Kidney glomerular epithelial cell (primary cell): ENCODE measurements at regions not wholly inside any gene's neighbourhood (a gene's known extent, or its start where the extent isn't known, plus 50 kb on each side); places are given as distances from the start of the nearest gene placed in this dataset.
"Not testable (repeated sequence)": the region's sequence is repeated elsewhere in the genome, so short reads cannot be mapped to it uniquely, and the experiment has no call there.

Experiments
- DNase-seq: peaks from one replicate; lab custom pipeline; 2025; lab: John Stamatoyannopoulos, UW

DNA sequence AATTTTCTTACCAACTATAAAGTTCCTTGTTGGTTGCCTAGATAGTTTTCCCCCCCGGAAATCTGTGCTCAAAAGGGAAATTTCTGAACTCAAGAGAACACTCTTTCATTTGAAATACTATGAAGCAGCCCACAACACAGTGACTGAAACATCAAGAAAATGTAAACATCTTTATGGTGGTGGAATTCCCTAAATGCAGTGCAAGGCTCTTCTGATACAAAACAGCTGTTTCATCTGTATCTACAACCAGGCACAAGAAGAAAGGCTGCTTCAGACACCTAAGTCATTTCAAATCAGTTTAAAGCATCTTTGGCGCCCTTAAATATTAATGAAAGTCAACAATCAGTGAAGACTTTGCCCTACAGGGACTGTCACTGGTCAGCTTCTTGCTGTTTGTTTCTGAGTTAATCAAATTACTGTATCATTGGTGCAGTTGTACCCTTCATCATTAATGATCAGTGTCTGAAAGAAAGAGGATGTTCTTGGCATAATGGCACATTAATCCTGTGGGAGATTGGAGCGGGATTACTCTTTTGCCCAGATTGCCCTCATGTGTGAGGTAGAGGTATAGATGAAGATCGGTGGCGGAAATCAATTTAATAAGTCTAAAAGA lies 947.0 kb downstream of the NR2F1-AS1 start:
- no peak for DNase-seq

DNA sequence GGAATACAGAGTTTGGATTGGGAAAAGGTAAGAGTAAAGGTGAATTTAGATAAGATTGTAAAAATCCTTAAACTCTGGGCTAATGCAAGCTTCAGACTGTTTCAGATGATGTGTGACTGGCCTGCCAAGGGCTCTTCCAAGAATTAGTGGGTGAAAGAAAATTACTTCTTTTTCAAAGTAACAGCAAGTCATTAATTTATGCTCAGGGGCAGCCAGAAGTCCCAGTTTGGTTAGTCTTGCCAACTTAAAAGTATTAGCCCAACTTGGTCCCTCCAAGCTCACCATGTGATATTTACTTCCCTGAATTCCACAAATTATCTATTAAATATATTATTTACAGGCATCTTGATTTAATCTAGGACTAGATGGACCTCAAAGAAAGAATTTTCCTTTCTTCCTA lies 947.8 kb downstream of the NR2F1-AS1 start:
- no peak for DNase-seq

DNA sequence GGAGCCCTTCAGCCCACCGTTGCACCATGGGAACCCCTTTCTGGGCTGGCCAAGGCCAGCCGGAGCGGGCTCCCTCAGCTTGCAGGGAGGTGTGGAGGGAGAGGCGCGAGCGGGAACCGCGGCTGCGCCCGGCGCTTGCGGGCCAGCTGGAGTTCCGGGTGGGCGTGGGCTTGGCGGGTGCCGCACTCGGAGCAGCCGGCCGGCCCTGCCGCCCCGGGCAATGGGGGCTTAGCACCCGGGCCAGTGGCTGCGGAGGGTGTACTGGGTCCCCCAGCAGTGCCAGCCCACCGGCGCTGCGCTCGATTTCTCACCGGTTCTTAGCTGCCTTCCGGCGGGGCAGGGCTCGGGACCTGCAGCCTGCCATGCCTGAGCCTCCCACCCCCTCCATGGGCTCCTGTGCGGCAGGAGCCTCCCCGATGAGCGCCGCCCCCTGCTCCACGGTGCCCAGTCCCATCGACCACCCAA lies 949.8 kb downstream of the NR2F1-AS1 start:
- DNase-seq, result not testable (repeated sequence)

DNA sequence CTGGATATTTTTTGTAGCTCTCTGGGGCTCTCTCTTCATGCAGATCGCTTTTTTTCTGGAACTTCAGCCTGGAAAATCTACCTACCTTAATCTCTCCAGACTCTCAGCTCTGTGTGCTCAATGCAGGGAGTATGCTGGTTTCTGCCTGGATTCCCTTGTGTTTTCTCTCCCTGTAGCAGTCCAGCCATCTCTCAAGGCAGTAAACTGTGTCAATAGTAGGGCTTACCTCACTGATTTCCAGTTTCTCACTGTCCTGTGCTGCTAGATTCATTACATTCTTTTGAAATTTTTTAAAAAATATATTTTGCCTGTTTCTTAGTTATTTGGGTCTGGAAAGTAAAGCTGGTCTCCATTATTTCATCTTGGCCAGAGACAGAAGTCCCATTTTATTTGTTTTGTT lies 951.4 kb downstream of the NR2F1-AS1 start:
- DNase-seq, result no peak

DNA sequence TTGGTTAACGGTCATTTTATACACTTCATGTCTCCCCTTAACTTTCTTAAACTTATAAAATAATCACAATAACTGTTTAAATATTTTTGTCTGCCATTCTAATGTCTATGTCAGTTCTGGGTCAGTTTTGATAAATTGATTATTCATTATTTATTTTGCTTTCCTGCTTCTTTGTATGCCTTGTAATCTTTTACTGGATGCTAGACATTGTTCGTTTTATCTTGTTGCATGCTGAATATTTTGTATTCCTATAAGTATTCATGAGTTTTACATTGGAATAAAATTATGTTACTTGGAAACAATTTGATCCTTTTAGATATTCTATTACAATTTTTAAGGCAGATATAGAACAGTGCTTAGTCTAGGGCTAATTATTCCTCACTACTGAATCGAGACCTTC lies 952.0 kb downstream of the NR2F1-AS1 start:
- no peak for DNase-seq

DNA sequence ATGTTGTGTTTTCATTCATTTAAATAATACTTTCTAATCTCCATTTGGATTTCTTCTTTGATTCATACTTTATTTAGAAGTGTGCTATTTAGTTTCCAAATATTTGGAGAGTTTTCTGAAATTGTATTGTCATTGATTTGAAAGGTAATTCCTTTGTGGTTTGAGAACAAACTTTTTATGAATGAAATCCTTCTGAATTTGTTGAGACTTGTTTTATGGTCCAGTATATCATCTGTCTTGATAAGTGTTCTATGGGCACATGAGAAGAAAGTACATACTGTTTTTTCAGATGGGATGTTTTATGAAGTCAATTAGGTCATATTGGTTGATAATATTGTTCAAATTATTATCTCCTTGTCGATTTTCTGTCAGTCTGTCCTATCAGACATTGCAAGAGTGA lies 953.8 kb downstream of the NR2F1-AS1 start:
- DNase-seq, result no peak

DNA sequence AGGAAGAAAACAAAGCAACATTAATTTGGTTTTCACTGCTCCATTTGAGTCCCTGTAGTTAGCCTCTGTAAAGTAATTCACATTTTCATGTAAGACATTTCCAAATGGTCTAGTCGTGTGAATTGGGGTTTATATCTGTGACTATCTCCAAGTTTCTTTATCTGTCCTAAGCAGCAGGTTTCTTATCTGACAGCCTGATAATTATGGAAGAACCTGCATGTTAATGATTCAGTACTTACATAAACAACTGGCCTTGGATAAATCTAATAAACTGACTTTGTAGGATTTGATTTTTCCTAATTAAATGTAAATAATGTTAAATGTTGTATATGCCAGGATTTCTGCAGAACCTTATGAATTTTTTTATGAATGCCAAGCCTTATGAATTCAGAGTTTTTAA lies 964.9 kb downstream of the NR2F1-AS1 start:
- DNase-seq, result no peak

DNA sequence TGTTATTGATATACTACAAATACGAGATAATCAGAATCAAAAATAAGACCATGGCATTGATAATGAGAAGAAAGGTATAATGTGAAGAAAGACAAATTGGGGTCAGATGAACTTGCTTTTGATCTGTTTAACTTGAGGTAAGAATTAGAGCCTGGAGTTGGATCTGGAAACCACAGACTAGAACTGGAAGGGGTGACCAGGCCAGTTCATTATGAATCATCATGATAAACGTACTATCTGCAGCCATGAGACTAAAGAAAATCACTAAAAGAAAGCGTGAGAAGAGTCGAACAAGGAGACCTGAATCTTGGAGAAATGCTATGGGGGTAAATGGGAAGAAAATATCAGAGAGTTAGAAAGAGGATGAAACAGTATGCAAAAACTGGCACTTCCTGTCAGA lies 967.5 kb downstream of the NR2F1-AS1 start:
- DNase-seq, result no peak

DNA sequence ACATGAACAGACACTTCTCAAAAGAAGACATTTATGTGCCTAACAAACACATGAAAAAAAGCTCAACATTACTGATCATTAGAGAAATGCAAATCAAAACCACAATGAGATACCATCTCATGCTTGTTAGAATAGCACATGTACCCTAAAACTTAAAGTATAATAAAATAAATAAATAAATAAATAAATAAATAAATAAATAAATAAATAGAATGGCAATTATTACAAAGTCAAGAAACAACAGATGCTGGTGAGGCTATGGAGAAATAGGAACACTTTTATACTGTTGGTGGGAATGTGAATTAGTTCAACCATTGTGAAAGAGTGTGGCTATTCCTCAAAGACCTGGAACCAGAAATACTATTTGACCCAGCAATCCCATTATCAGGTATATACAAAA lies 970.6 kb downstream of the NR2F1-AS1 start:
- not testable (repeated sequence) for DNase-seq

DNA sequence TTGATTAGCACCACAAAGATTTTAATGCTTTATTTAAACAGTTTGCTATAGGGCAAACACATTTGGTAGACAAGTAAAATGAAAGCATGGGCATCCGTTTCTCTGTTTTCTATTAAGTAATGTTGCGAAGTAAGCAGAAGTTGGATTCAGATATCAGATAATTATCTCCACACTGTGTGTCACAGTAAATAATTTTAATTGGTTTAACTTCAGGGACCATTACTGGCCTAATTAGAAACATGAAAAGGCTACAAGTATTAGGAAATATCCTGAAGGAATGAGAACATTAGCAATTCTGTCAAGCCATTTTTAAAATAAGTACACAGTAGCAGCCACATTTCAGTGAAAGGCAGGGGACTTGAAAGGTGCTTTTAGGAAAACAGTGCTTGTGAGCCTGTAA lies 975.4 kb downstream of the NR2F1-AS1 start:
- DNase-seq, result no peak

DNA sequence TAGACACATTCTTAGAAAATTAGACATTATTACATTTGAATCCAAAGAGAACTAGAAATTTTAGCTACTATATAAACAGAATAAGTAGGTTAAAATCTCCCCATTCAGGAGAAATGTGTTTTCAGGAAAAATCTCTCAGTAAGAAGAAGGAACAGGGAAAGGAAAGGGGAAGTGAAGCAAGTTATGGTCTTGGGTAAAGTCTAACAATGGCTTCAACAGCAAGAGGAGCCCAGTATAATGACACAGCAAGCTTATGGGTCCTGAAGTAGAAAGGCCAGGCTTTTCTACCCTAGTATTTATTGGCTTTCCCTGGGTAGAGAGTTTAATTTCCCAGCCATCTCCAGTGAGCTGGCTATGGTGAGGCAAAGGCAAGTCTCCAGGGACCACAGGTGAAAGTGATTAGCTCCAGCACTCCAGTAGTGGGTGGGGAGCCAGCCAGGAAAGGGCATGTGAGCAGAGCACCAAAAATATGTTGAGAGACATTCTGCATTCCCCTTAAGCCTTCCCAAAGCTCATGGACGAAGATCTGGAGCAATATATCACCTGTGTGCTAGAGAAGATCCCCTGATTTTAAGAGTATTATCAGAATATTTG lies 981.7 kb downstream of the NR2F1-AS1 start:
- DNase-seq, result no peak

DNA sequence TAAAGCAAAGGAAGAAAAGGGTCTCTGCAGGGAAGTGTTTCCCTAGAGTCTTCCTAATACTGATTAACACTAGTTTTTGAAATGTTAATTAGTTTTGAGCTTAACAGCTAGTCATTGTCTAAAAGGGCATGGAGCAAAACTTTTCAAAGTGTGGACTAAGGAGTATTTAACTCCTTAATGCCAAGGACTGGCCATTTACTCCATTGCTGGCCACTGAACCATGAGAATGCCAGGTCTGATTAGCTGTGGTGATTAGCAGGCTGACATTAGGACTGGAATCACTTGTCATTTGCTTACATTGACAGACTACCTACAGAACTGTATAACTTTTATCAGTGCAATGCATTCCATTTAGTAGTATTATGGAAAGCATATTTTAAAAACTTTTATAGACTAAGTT lies 987.0 kb downstream of the NR2F1-AS1 start:
- no peak for DNase-seq

DNA sequence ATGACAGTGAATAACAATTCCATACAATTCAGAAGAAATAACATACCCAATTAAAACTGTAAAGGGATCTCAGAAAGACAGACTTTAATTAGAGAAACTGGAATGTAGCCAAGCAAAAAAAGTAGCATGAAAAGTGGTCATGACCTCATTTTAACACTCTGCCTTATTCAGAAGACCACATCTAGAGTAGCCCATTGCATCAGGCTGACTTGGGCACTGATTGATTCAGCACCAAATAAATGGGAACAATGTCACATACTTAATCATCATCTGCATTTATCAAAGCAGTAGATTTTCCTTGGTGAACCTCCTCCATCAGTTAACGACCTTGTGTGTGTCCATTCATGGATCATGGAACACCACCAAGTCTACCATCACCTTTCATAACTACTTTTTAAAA lies 992.1 kb downstream of the NR2F1-AS1 start:
- no peak for DNase-seq

DNA sequence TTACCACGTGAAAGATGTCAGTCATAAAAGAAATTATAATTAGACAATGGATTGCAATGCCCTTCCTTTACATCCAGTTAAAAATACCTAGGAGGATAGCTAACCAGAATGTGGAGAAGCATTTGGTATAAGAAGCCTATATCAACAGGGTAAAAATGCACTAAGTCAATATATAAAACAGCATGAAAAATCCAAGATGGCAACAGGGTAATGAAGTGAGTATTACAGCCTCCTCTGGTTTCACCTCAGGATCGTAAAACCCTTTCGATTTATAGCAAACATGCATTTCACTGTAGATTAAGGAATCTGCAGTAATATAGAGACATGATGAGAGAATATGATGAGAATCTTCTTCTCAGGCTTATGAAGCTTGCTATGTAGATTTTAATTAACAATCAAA lies 999.3 kb downstream of the NR2F1-AS1 start:
- no peak for DNase-seq

DNA sequence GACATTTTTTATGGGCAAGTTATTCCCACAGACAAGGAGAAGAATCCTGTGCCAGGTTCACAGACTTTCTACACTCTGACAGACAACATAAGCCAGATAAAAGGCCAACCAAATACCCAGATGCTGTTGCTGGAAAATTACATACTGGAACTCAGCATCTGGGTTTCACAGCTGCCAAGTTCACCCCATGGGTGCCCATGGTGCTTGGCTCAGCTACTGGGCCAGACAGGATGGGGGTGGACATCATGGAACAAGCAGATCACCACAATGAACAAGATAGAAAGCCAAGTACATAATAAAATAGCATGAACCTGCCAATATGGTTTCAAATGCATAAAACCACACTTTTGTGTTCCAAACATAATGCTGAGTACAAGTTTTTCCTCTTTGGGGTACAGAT lies 999.8 kb downstream of the NR2F1-AS1 start:
- DNase-seq, result no peak

DNA sequence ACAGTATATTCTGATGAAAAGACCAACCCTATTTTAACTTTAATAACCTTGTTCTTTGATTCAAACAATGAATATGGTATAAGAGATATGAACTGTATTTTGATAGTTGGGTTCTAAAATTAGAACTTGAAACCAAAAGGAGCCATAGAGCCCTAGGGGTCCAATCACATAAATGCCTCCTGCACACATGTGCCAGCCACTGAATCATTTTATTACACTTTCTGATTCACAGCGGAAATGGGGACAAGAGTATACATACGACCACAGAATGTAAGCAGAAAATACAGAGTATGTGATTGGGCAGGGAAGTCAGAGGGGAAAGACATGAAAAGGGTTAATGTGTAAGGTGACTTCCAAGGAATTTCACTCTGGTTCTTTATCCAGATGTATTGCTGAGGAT lies 1000.2 kb downstream of the NR2F1-AS1 start:
- DNase-seq, result no peak

DNA sequence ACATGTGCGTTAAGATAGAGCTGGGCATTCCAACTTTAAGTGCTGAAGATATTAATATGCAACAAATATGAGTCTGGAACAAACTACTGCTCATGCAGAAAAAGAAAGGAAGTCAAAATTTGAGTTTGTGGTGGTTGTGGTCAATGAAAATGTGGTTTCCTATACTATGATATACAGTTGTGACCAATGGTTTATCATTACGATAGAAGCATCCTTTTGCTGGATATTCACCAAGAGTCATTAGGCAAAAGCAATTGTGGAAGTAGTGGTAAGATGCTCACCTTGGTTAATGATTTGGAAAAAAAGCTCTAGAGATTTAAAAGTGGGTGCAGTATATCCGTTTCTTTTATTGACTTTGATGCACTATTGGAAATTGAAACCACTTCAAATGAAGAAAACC lies 1007.0 kb downstream of the NR2F1-AS1 start:
- no peak for DNase-seq

DNA sequence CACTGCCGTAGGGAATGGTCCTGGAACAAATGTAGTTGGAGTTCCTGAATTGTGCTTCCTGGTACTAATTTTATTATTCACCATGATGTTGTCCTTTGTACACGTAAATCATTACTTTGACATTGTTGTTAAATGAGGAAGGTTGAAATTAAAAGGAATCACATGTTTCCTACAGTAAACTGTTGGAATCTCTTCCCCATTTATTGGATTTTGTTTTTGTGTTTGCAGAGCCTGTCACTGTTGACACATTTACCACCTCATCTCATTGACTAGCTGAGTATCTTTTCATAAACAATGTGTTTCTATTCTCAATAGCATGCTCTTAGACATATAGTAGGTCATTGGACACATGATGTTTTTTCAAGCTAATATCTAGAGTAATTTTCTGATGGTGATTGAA lies 1012.5 kb downstream of the NR2F1-AS1 start:
- no peak for DNase-seq

DNA sequence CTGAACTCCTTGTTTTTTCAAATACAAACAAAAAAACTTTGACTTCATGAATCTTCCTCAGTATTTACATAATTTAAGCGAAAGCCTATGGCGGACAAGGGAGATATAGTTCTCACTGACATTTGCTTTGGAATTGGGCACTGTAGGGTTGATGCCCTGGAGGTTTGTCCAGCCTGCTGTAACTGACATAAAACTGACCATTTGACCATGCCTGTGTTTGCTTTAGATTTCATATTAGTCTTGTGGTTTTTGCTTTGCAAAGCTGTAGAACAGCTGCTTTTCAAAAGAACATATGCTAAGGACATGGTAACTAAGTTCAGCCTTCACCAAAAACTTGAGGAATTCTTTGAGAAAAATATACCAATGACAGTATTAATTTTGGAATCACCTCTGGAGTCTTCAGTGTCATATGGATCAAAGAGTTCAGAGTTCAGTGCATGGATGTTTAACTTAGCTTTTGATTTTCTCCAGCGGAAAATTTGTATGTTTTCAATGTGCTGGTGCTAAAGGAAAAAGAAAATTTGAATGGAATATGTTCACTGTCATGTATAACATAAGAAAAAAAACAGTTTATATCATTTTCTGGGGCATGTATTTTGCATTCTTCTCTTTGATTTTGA lies 1013.1 kb downstream of the NR2F1-AS1 start:
- no peak for DNase-seq

DNA sequence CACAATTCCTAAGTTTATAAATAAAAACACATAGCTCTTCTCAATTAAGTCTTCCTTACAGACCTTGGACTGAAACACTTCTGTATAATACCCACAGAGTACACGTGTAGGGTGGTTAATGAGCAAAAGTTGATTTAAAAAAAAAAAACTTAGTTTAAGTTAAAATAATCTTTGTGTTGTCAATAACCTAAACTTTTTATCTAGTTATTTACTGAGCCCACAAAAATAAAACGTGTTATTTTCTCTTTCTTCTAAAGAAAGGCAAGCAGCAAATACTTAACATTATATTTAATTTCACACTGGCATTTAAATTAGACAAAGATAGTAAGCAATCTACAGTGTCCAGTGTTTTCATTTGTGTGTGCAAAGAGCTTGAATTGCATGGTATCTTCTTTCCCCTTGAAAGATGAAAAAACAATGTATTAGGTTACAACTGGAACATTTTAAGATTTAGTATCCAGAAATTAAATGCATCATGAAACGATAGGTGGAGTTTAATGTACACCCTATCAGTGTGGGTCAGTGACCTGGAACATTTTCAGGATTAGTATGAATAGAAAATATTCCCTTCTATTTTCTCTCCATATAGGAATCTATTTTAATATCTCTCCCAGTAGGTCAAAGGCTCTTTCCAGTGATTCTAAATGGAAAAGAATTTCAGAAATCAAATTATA lies 1014.8 kb downstream of the NR2F1-AS1 start:
- no peak for DNase-seq

DNA sequence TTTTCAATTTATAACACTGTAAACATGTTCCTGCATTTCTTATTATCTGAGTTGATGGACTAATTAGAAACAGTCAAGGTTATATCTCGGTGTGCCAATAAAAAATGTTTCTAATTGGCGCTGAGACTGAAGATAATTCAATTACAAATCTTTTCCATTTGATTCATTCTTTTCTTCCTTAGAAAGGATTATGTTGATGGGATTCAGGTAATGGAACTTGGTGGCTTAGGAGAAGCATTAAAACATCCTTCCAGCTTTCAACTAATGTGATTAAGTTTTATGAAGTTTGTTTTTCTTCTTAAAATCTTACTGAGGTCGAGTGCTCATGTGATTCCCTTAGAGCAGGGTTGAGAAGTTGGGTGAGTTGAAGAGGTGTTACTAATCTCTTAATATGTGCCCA lies 1015.3 kb downstream of the NR2F1-AS1 start:
- no peak for DNase-seq

DNA sequence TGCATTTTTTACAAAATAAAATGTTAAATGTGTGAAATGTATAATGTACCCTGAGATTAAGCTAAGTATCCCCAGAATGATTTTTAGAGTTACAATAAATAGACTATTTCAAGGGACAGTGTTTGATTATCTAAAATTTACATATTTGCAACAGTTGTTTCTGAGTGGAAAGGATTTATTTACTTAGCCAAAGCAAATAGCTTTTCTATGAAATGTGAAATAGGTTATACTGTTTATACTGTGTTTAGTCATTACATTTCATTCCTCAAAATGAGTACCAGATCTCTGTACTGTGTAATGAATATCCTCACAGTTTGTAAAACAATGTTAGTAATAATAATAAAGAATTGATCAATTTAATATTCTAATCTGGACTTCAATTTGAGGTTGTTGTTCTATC lies 1019.0 kb downstream of the NR2F1-AS1 start:
- no peak for DNase-seq

DNA sequence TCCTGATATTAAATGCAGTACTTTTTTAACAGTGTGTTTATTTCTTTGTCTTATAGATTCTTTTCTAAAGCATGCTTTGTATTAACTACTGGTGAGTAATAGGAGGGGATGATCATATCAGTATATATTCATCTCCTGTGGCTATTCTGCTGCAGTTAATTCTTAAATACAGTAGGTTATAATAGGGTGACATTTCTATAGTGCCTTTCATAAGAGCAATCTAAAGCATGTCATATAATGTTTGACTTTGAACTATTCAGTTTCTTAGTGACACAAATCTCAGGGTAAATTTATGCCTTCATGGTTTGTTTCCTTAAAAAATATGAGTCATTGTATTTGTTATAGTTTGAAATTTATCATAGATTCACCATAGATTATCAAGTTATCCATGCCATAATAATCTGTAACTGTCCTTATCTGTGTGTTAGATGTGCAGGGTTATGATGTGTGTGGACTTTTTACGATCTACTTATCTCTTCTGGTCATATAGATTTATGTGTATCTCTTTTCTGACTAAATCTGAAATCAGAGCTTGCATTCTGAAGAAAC lies 1019.5 kb downstream of the NR2F1-AS1 start:
- no peak for DNase-seq
